ENCODE measurements at regions not wholly inside any gene's neighbourhood (a gene's known extent, or its start where the extent isn't known, plus 50 kb on each side); places are given as distances from the start of the nearest gene placed in this dataset.

DNA sequence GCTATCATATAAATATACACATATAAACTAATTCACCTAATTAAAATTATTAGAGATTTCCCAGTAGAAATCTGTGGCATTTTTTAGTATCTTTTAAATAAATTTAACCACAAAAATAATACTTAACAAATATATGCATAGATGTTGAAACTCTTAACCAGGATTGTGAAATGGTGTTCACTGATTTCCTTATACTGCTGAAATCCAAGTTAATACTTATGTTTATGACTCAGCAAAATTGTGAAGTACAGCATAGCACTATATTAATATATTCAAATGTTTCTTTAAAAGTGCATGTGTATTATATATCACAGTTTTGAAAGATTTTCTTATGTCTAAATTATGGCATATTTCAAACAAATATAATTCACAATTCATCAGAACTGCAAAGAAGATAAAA lies 328.2 kb upstream of the MANEA start:
- no peak overlapping the region for H2AK9ac ChIP-seq (replicated peaks; ENCODE audit: low read depth, low read length, poor library complexity)
- CTCF ChIA-PET: interaction anchor here (1.1 kb wide), 1 partner anchor 47 kb away, joined by 5 read pairs; no protein-coding TSS in a partner anchor

More for the DNA sequence above, 328.2 kb upstream of the MANEA start:
- Histone ChIP-seq H3K9me3 (ENCODE audit: control insufficient read depth, insufficient read depth, low read length) (no peaks in the 10 kb centered on the region), H3K14ac (replicated peaks; ENCODE audit: low read depth, low read length) (no peak overlapping the region), H2AFZ (replicated peaks; ENCODE audit: low read length, poor library complexity) (no peak overlapping the region), H2BK5ac (ENCODE audit: low read depth, low read length, poor library complexity, severe bottlenecking) (peak overlapping the region; percentile 81), H3K9ac (ENCODE audit: low read depth, low read length) (no peak overlapping the region), H3K27me3 (ENCODE audit: control insufficient read depth, insufficient read depth, low read length) (no peaks in the 10 kb centered on the region), H3K23ac (ENCODE audit: low read depth, low read length) (no peak overlapping the region), H3K56ac (ENCODE audit: extremely low read depth, insufficient read depth, low read length) (no peak overlapping the region), H2BK15ac (ENCODE audit: low read depth, low read length) (no peak overlapping the region), H3K4me1 (ENCODE audit: control insufficient read depth, insufficient read depth, low read length) (no peaks in the 10 kb centered on the region; the same call in 1 of the 2 replicates), H3K4me2 (ENCODE audit: low read depth, low read length) (no peak overlapping the region; the same call in 1 of the 2 replicates), H3K4me3 (ENCODE audit: insufficient read depth, low read depth, low read length) (no peak overlapping the region), H4K20me1 (ENCODE audit: insufficient read depth, low read length) (no peaks in the 10 kb centered on the region), H3K27ac (ENCODE audit: insufficient read depth, low read length) (peak overlapping the region; percentile 91; the same call in 1 of the 2 replicates), H2BK120ac (ENCODE audit: low read depth, low read length) (0 out of 2 replicates have a peak overlapping the region, but pooled peaks have one; percentile 68), H4K8ac (ENCODE audit: low read depth in 2 of 2, low read length in 2 of 2) (no peak overlapping the region; a peak in 1 of 4 replicates), H3K18ac (ENCODE audit: low read depth, low read length) (no peak overlapping the region; the same call in 1 of the 2 replicates), H3K9me1 (ENCODE audit: insufficient read depth, low read length) (no peaks in the 10 kb centered on the region), H2BK20ac (ENCODE audit: low read depth, low read length) (no peak overlapping the region), H3K79me1 (ENCODE audit: low read depth in 1 of 2, low read length in 2 of 2) (no peaks in the 10 kb centered on the region), H4K91ac (ENCODE audit: insufficient read depth, low read depth, low read length) (no peak overlapping the region), H2AK5ac (ENCODE audit: low read depth, low read length) (no peak overlapping the region), H3K36me3 (ENCODE audit: control insufficient read depth, insufficient read depth, low read length) (no peaks in the 10 kb centered on the region), H4K5ac (ENCODE audit: low read depth, low read length) (no peak overlapping the region; the same call in 1 of the 2 replicates), H3K4ac (ENCODE audit: low read depth, low read length) (no peak overlapping the region; the same call in 1 of the 2 replicates)
- in situ Hi-C loops (cut with MboI; ENCODE audit: low sequenced_read_pairs) (no loop called here), dilution Hi-C loops (cut with HindIII; ENCODE audit: low sequenced_read_pairs, unreplicated experiment) (no loop called here), intact Hi-C loops (cut with micrococcal nuclease) (no loop called here)
- no TSS peak for BruUV-seq (replicated peaks)
- TF ChIP-seq CEBPB (IDR thresholded peaks at IDR 0.05; ENCODE audit: low read depth, low read length) (peak; percentile 96), FOS (IDR thresholded peaks at IDR 0.05; ENCODE audit: low read depth, low read length) (no peak), BHLHE40 (IDR thresholded peaks at IDR 0.05; ENCODE audit: low read depth, low read length) (no peak), MXI1 (IDR thresholded peaks at IDR 0.05; ENCODE audit: borderline replicate concordance, low read depth, low read length) (no peak), MAFK (IDR thresholded peaks at IDR 0.05; ENCODE audit: low read depth, low read length) (peak; percentile 91), RFX5 (IDR thresholded peaks at IDR 0.05; ENCODE audit: low read depth, low read length) (no peak), NFE2L2 (IDR thresholded peaks at IDR 0.05; ENCODE audit: low read depth, low read length) (peak; percentile 99)
- TF ChIP-seq, protein P1, sequence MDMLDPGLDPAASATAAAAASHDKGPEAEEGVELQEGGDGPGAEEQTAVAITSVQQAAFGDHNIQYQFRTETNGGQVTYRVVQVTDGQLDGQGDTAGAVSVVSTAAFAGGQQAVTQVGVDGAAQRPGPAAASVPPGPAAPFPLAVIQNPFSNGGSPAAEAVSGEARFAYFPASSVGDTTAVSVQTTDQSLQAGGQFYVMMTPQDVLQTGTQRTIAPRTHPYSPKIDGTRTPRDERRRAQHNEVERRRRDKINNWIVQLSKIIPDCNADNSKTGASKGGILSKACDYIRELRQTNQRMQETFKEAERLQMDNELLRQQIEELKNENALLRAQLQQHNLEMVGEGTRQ (IDR thresholded peaks at IDR 0.05; ENCODE audit: low read depth, low read length): no peak
- TF ChIP-seq, protein P2, sequence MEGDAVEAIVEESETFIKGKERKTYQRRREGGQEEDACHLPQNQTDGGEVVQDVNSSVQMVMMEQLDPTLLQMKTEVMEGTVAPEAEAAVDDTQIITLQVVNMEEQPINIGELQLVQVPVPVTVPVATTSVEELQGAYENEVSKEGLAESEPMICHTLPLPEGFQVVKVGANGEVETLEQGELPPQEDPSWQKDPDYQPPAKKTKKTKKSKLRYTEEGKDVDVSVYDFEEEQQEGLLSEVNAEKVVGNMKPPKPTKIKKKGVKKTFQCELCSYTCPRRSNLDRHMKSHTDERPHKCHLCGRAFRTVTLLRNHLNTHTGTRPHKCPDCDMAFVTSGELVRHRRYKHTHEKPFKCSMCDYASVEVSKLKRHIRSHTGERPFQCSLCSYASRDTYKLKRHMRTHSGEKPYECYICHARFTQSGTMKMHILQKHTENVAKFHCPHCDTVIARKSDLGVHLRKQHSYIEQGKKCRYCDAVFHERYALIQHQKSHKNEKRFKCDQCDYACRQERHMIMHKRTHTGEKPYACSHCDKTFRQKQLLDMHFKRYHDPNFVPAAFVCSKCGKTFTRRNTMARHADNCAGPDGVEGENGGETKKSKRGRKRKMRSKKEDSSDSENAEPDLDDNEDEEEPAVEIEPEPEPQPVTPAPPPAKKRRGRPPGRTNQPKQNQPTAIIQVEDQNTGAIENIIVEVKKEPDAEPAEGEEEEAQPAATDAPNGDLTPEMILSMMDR (conservative IDR thresholded peaks at IDR 0.05; ENCODE audit: low read depth, low read length): no peak
- DNase-seq: peak; percentile 80
- peak; percentile 69 for ATAC-seq (ENCODE audit: low read depth)
- POLR2A ChIA-PET (ENCODE audit: unreplicated experiment): no interaction called here

Measured in IMR-90 (cell line).